Astrocyte (in vitro differentiated cells and primary cell): ENCODE measurements at regions not wholly inside any gene's neighbourhood (a gene's known extent, or its start where the extent isn't known, plus 50 kb on each side); places are given as distances from the start of the nearest gene placed in this dataset.

ENCODE experiments used
- DNase-seq: peaks from one replicate; pipeline ENCODE4 v3.0.0-alpha.2; 2010; ENCODE audit warnings: low read depth
- FAIRE-seq: peaks from 2 replicates; lab custom pipeline; 2011; peaks lifted over from hg19 to GRCh38; lab: Jason Lieb, UNC
- H2AFZ ChIP-seq: 2 replicates; pipeline ENCODE4 v1.6.0; 2012; ENCODE audit warnings: low read depth, low read length, inconsistent platforms
- H3K27ac ChIP-seq: 2 replicates; pipeline ENCODE4 v1.5.1; 2011; ENCODE audit warnings: low read depth, low read length, inconsistent platforms
- H3K27me3 ChIP-seq: 2 replicates; pipeline ENCODE4 v1.6.0; 2011; ENCODE audit warnings: low read length, inconsistent platforms; ENCODE audit not compliant: insufficient read depth
- H3K36me3 ChIP-seq: 2 replicates; pipeline ENCODE4 v1.5.1; 2011; ENCODE audit warnings: low read length, inconsistent platforms; ENCODE audit not compliant: insufficient read depth
- H3K4me1 ChIP-seq: 2 replicates; pipeline ENCODE4 v1.5.1; 2011; ENCODE audit warnings: low read length, inconsistent platforms; ENCODE audit not compliant: insufficient read depth
- H3K4me2 ChIP-seq: 2 replicates; pipeline ENCODE4 v1.6.0; 2012; ENCODE audit warnings: low read length, inconsistent platforms
- H3K4me3 ChIP-seq: 2 replicates; pipeline ENCODE4 v1.5.1; 2011; ENCODE audit warnings: low read depth, mild to moderate bottlenecking, low read length, inconsistent platforms; ENCODE audit not compliant: insufficient read depth
- H3K79me2 ChIP-seq: 2 replicates; pipeline ENCODE4 v1.6.0; 2012; ENCODE audit warnings: mild to moderate bottlenecking, low read length, inconsistent platforms; ENCODE audit not compliant: insufficient read depth
- H3K9ac ChIP-seq: 2 replicates; pipeline ENCODE4 v1.6.0; 2012; ENCODE audit warnings: mild to moderate bottlenecking, low read length, inconsistent platforms
- H3K9me3 ChIP-seq: 2 replicates; pipeline ENCODE4 v1.5.1; 2012; ENCODE audit warnings: low read depth, mild to moderate bottlenecking, low read length, inconsistent platforms; ENCODE audit not compliant: insufficient read depth
- H4K20me1 ChIP-seq: 2 replicates; pipeline ENCODE4 v1.6.0; 2012; ENCODE audit warnings: low read length, inconsistent platforms; ENCODE audit not compliant: insufficient read depth
- H3K27ac Mint-ChIP-seq: one replicate; pipeline ENCODE4 v1.8.0; 2021; ENCODE audit warnings: mild to moderate bottlenecking, mixed read lengths; ENCODE audit not compliant: unreplicated experiment
- H3K27me3 Mint-ChIP-seq: one replicate; pipeline ENCODE4 v1.8.0; 2021; ENCODE audit warnings: low read depth, mixed read lengths; ENCODE audit not compliant: unreplicated experiment
- H3K36me3 Mint-ChIP-seq: one replicate; pipeline ENCODE4 v1.8.0; 2021; ENCODE audit warnings: low read depth, mixed read lengths; ENCODE audit not compliant: unreplicated experiment
- H3K4me1 Mint-ChIP-seq: one replicate; pipeline ENCODE4 v1.8.0; 2021; ENCODE audit warnings: low read depth, mixed read lengths; ENCODE audit not compliant: unreplicated experiment
- H3K4me3 Mint-ChIP-seq: one replicate; pipeline ENCODE4 v1.8.0; 2021; ENCODE audit warnings: mild to moderate bottlenecking, moderate library complexity, mixed read lengths; ENCODE audit not compliant: unreplicated experiment
- H3K9me3 Mint-ChIP-seq: one replicate; pipeline ENCODE4 v1.8.0; 2021; ENCODE audit warnings: mild to moderate bottlenecking, mixed read lengths; ENCODE audit not compliant: unreplicated experiment
- EZH2 ChIP-seq: IDR thresholded peaks from 2 replicates; pipeline ENCODE4 v1.6.1; 2012; ENCODE audit warnings: mild to moderate bottlenecking, low read length, inconsistent platforms; ENCODE audit not compliant: insufficient read depth
- TF ChIP-seq, protein P1 (sequence below): IDR thresholded peaks from 2 replicates; pipeline ENCODE4 v1.5.1; 2011; ENCODE audit warnings: low read depth, mild to moderate bottlenecking, inconsistent platforms, low read length, moderate library complexity; ENCODE audit not compliant: insufficient read depth

DNA sequence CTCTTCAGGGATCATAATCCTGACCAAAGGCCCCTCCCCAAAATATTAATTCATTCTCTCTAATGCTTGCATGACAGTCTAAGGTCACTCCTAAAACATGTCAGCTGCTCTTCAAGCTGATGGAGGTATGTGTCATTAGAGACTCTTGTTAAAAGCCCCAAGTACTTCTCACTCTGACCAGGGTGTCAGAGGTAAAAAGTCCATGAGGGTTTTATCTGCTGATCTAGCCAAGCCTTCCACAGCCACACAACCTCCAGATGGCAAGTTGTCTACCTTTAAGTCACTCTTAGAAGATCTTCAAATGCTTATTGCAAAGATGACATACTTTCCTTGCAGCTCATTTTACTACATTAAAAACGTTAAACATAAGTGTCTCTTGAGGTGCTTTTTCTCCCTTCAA, 83.6 kb upstream of the ETAA1 start:
- H3K27me3 Mint-ChIP-seq, result peaks cover 3% of the 10 kb centered on the region

DNA sequence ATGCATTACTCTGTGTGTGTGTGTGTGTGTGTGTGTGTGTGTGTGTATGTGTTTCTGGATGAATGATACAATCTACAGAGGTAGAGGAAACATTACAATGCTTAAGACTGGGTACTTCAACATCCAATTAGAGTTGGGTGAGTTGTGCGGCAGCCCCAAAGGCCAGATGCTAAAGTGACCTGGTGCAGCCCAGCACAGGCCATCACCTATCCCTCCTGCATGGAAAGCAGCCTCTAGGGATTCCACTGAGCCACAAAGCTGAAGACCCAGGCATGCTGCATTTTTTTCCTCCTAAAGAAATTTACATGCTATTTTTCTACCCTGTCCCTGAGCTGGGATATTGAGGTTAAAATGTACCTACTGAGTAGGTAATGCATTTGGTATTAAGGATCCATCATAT, 79.1 kb upstream of the ETAA1 start:
- Histone ChIP-seq H2AFZ (no peak overlapping the region), H4K20me1 (no peaks in the 10 kb centered on the region), H3K4me1 (no peaks in the 10 kb centered on the region), H3K9ac (no peak overlapping the region), H3K79me2 (no peaks in the 10 kb centered on the region), H3K9me3 (no peaks in the 10 kb centered on the region), H3K36me3 (no peaks in the 10 kb centered on the region), H3K27me3 (no peaks in the 10 kb centered on the region), H3K27ac (no peak overlapping the region), H3K4me2 (no peak overlapping the region), H3K4me3 (no peak overlapping the region)
- H3K4me3 Mint-ChIP-seq, result no peak overlapping the region
- H3K27me3 Mint-ChIP-seq, result peaks cover 1% of the 10 kb centered on the region
- peaks cover 2% of the 10 kb centered on the region for H3K4me1 Mint-ChIP-seq
- H3K9me3 Mint-ChIP-seq, result no peaks in the 10 kb centered on the region
- H3K27ac Mint-ChIP-seq, result no peak overlapping the region
- no peak for FAIRE-seq
- DNase-seq, result no peak
- no peaks in the 10 kb centered on the region for H3K36me3 Mint-ChIP-seq
- no peak for TF ChIP-seq EZH2
- TF ChIP-seq, protein P1, sequence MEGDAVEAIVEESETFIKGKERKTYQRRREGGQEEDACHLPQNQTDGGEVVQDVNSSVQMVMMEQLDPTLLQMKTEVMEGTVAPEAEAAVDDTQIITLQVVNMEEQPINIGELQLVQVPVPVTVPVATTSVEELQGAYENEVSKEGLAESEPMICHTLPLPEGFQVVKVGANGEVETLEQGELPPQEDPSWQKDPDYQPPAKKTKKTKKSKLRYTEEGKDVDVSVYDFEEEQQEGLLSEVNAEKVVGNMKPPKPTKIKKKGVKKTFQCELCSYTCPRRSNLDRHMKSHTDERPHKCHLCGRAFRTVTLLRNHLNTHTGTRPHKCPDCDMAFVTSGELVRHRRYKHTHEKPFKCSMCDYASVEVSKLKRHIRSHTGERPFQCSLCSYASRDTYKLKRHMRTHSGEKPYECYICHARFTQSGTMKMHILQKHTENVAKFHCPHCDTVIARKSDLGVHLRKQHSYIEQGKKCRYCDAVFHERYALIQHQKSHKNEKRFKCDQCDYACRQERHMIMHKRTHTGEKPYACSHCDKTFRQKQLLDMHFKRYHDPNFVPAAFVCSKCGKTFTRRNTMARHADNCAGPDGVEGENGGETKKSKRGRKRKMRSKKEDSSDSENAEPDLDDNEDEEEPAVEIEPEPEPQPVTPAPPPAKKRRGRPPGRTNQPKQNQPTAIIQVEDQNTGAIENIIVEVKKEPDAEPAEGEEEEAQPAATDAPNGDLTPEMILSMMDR, result no peak

More for the DNA sequence above, 83.6 kb upstream of the ETAA1 start:
- no peak overlapping the region for H3K27ac ChIP-seq
- no peak overlapping the region for H3K4me3 Mint-ChIP-seq
- TF ChIP-seq EZH2, result no peak
- TF ChIP-seq, protein P1, result no peak
- DNase-seq (no peak), FAIRE-seq (no peak)
- H4K20me1 ChIP-seq, result no peaks in the 10 kb centered on the region
- no peak overlapping the region for H3K27ac Mint-ChIP-seq
- no peaks in the 10 kb centered on the region for H3K9me3 Mint-ChIP-seq
- H3K4me1 Mint-ChIP-seq, result peaks cover 7% of the 10 kb centered on the region
- H2AFZ ChIP-seq, result no peak overlapping the region
- no peaks in the 10 kb centered on the region for H3K36me3 Mint-ChIP-seq
- no peaks in the 10 kb centered on the region for H3K27me3 ChIP-seq
- H3K4me2 ChIP-seq, result no peak overlapping the region
- no peaks in the 10 kb centered on the region for H3K36me3 ChIP-seq
- H3K79me2 ChIP-seq, result no peaks in the 10 kb centered on the region
- no peak overlapping the region for H3K9ac ChIP-seq
- no peaks in the 10 kb centered on the region for H3K9me3 ChIP-seq
- H3K4me3 ChIP-seq, result no peak overlapping the region
- H3K4me1 ChIP-seq, result peaks cover 3% of the 10 kb centered on the region

DNA sequence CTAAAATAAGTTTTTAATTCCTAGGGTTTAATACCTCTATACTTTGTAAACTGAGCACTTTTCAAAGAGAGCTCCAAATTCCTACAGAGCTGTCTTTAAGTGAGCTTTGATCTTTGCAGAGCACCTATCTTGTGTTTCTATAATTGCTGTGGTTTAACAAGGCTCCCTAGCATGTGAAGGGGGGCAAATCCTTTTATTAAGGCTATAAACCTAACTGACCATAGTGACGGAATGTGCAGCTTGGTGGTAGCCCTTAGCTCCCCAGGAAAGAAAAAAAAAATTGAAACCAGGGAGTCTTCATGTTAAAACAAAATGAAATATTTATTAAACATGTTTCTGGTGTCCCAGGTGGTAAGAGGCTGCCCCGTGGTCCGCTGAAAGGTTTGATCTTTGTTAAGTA, 78.6 kb upstream of the ETAA1 start:
- Histone ChIP-seq H3K9me3 (no peaks in the 10 kb centered on the region), H3K27me3 (no peaks in the 10 kb centered on the region), H3K79me2 (no peaks in the 10 kb centered on the region), H3K4me1 (no peaks in the 10 kb centered on the region), H3K4me3 (no peak overlapping the region), H4K20me1 (no peaks in the 10 kb centered on the region), H3K36me3 (no peaks in the 10 kb centered on the region), H3K27ac (no peak overlapping the region), H3K4me2 (no peak overlapping the region), H3K9ac (no peak overlapping the region), H2AFZ (no peak overlapping the region)
- no peaks in the 10 kb centered on the region for H3K27me3 Mint-ChIP-seq
- H3K4me1 Mint-ChIP-seq, result peaks cover 2% of the 10 kb centered on the region
- no peak for TF ChIP-seq EZH2
- TF ChIP-seq, protein P1, result no peak
- no peaks in the 10 kb centered on the region for H3K9me3 Mint-ChIP-seq
- no peak overlapping the region for H3K27ac Mint-ChIP-seq
- FAIRE-seq (no peak), DNase-seq (no peak)
- H3K4me3 Mint-ChIP-seq, result no peak overlapping the region
- no peaks in the 10 kb centered on the region for H3K36me3 Mint-ChIP-seq
